ENCODE measurements at regions not wholly inside any gene's neighbourhood (a gene's known extent, or its start where the extent isn't known, plus 50 kb on each side); places are given as distances from the start of the nearest gene placed in this dataset.

GRCh38 chr4:31141832-31142142 is 421.6 kb downstream of the PCDH7 start:
- TF ChIP-seq, protein P1, sequence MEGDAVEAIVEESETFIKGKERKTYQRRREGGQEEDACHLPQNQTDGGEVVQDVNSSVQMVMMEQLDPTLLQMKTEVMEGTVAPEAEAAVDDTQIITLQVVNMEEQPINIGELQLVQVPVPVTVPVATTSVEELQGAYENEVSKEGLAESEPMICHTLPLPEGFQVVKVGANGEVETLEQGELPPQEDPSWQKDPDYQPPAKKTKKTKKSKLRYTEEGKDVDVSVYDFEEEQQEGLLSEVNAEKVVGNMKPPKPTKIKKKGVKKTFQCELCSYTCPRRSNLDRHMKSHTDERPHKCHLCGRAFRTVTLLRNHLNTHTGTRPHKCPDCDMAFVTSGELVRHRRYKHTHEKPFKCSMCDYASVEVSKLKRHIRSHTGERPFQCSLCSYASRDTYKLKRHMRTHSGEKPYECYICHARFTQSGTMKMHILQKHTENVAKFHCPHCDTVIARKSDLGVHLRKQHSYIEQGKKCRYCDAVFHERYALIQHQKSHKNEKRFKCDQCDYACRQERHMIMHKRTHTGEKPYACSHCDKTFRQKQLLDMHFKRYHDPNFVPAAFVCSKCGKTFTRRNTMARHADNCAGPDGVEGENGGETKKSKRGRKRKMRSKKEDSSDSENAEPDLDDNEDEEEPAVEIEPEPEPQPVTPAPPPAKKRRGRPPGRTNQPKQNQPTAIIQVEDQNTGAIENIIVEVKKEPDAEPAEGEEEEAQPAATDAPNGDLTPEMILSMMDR (IDR thresholded peaks at IDR 0.05; ENCODE audit: control extremely low read depth in 1 of 3, insufficient read depth in 1 of 3, low read depth in 1 of 3, low read length in 3 of 3), result no peak
- TF ChIP-seq FOSL1 (IDR thresholded peaks at IDR 0.05; ENCODE audit: insufficient read depth, low read depth, low read length) (no peak), POLR2AphosphoS5 (IDR thresholded peaks at IDR 0.05; ENCODE audit: low read depth, low read length) (no peak), TCF12 (IDR thresholded peaks at IDR 0.05; ENCODE audit: low read depth, low read length) (no peak), RAD21 (IDR thresholded peaks at IDR 0.05 in 1 of 2, conservative IDR thresholded peaks at IDR 0.05 in 1 of 2; ENCODE audit: low read depth in 2 of 2, low read length in 2 of 2) (no peak), SP1 (IDR thresholded peaks at IDR 0.05; ENCODE audit: low read depth, low read length) (no peak), CREB1 (IDR thresholded peaks at IDR 0.05) (no peak), CBX5 (IDR thresholded peaks at IDR 0.05; ENCODE audit: low read depth, low read length) (no peak), HDAC6 (IDR thresholded peaks at IDR 0.05; ENCODE audit: low read depth, low read length) (no peak), YY1 (IDR thresholded peaks at IDR 0.05; ENCODE audit: low read depth, low read length) (no peak), CTBP2 (IDR thresholded peaks at IDR 0.05; ENCODE audit: borderline replicate concordance, insufficient read depth, insufficient read length, low read length) (no peak), KDM1A (IDR thresholded peaks at IDR 0.05; ENCODE audit: borderline replicate concordance, low read length) (no peak)
- TF ChIP-seq, protein P2, sequence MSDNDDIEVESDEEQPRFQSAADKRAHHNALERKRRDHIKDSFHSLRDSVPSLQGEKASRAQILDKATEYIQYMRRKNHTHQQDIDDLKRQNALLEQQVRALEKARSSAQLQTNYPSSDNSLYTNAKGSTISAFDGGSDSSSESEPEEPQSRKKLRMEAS (IDR thresholded peaks at IDR 0.05), result no peak
